CD4-positive, alpha-beta T cell (primary cell): ENCODE measurements at regions not wholly inside any gene's neighbourhood (a gene's known extent, or its start where the extent isn't known, plus 50 kb on each side); places are given as distances from the start of the nearest gene placed in this dataset.

Source experiments
- ATAC-seq: fragments of 200-7000 bp; cut with Tn5 transposase; one replicate; pipeline ENCODE4 v1.10.0; 2022; ENCODE audit warnings: mild to moderate bottlenecking; ENCODE audit not compliant: poor library complexity
- CTCF ChIA-PET: fragments of 350-600 bp; sonication (Branson Sonifier 250); formaldehyde crosslinking; loops from one replicate; lab custom pipeline; 2021; ENCODE audit warnings: antibody characterized with exemption, inconsistent platforms; lab: Charles Lee
- POLR2A ChIA-PET: fragments of 350-600 bp; sonication (Branson Sonifier 250); formaldehyde crosslinking; loops from one replicate; lab custom pipeline; 2021; ENCODE audit warnings: antibody characterized with exemption, inconsistent platforms; lab: Charles Lee
- DNase-seq, 14 experiments: peaks; one replicate each; pipeline ENCODE4 v3.0.0-alpha.2; 2013 to 2020; ENCODE audit warnings: mixed read lengths in 2 of 14
- H3K27ac ChIP-seq, 2 donors: one replicate each; pipeline versions ENCODE4 v1.5.1 to v1.7.0; 2013; ENCODE audit warnings: low read length in 2 of 2, low read depth in 1 of 2, mild to moderate bottlenecking in 1 of 2
- H3K27me3 ChIP-seq, 2 experiments: 1 replicate in 1 of 2; 2 replicates in 1 of 2; pipeline versions ENCODE4 v1.6.1 to v1.7.0; 2013; ENCODE audit warnings: low read length in 2 of 2, control low read depth in 1 of 2, mild to moderate bottlenecking in 1 of 2, moderate library complexity in 1 of 2; ENCODE audit not compliant: insufficient read depth in 2 of 2, control insufficient read depth in 1 of 2
- H3K36me3 ChIP-seq: one replicate; pipeline ENCODE4 v1.6.1; 2013; ENCODE audit warnings: low read length, control low read depth; ENCODE audit not compliant: insufficient read depth
- H3K4me1 ChIP-seq: one replicate; pipeline ENCODE4 v1.6.1; 2013; ENCODE audit warnings: low read length, control low read depth; ENCODE audit not compliant: insufficient read depth
- H3K4me3 ChIP-seq: one replicate; pipeline ENCODE4 v1.5.1; 2013; ENCODE audit warnings: mild to moderate bottlenecking, low read length, moderate library complexity
- H3K9me3 ChIP-seq, 2 experiments: 1 replicate in 1 of 2; 2 replicates in 1 of 2; pipeline versions ENCODE4 v1.6.1 to v1.7.0; 2013; ENCODE audit warnings: low read length in 2 of 2, mild to moderate bottlenecking in 2 of 2, control low read depth in 1 of 2, moderate library complexity in 1 of 2; ENCODE audit not compliant: control insufficient read depth in 1 of 2, insufficient read depth in 1 of 2
- H3K27ac Mint-ChIP-seq: one replicate; pipeline ENCODE4 v1.8.0; 2020; ENCODE audit warnings: mixed read lengths
- H3K27me3 Mint-ChIP-seq: one replicate; pipeline ENCODE4 v1.8.0; 2021; ENCODE audit warnings: mixed read lengths
- H3K36me3 Mint-ChIP-seq: one replicate; pipeline ENCODE4 v1.8.0; 2021; ENCODE audit warnings: low read depth, mixed read lengths
- H3K4me1 Mint-ChIP-seq: one replicate; pipeline ENCODE4 v1.8.0; 2021; ENCODE audit warnings: low read depth, mixed read lengths
- H3K4me3 Mint-ChIP-seq: one replicate; pipeline ENCODE4 v1.8.0; 2020; ENCODE audit warnings: mild to moderate bottlenecking, mixed read lengths
- H3K9me3 Mint-ChIP-seq: one replicate; pipeline ENCODE4 v1.8.0; 2020; ENCODE audit warnings: mixed read lengths
- intact Hi-C, 2 experiments: fragments of 100-400 bp; cut with DNase I in 1 of 2; cut with micrococcal nuclease in 1 of 2; formaldehyde crosslinking; loops; one replicate each; pipeline versions ENCODE4 v1.15.1 to v1.9.0; 2023 to 2025; cut with DNase I, micrococcal nuclease
- TF ChIP-seq, protein P1 (sequence below): fragments of 200-600 bp; IDR thresholded peaks from one replicate; pipeline ENCODE4 v1.8.0; 2022; ENCODE audit warnings: antibody characterized with exemption, mild to moderate bottlenecking

DNA sequence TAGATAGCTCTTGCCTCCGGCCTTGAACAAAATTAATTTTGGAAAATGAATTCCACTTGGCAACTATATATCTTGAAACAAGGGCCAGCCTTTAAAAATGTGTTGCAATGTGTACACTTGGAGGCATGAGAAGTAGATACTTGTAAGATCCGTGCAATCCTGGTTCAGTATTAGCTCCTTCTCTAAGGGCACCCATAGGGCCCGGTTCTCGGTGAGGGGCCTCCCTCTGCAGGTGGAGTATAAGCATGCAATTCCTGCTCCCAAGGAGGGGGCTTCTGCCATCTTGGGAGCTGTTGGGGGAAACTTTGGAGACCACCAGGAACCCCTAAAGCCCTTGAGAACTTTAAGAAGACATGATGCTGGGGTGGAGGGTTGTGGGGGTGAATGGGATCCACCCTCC is 388.7 kb upstream of the RGMA start:
- DNase-seq (no peak), ATAC-seq (no peak)
- Mint-ChIP-seq H3K27me3 (no peaks in the 10 kb centered on the region), H3K9me3 (no peaks in the 10 kb centered on the region), H3K27ac (no peak overlapping the region), H3K4me1 (no peaks in the 10 kb centered on the region), H3K36me3 (no peaks in the 10 kb centered on the region), H3K4me3 (no peak overlapping the region)
- Histone ChIP-seq H3K36me3 (no peaks in the 10 kb centered on the region), H3K27me3 (peaks cover 0 to 2% of the 10 kb centered on the region in 2 experiments), H3K27ac (no peak overlapping the region), H3K4me1 (no peaks in the 10 kb centered on the region), H3K4me3 (no peak overlapping the region), H3K9me3 (peaks cover 0 to 3% of the 10 kb centered on the region in 2 experiments)
- TF ChIP-seq, protein P1, sequence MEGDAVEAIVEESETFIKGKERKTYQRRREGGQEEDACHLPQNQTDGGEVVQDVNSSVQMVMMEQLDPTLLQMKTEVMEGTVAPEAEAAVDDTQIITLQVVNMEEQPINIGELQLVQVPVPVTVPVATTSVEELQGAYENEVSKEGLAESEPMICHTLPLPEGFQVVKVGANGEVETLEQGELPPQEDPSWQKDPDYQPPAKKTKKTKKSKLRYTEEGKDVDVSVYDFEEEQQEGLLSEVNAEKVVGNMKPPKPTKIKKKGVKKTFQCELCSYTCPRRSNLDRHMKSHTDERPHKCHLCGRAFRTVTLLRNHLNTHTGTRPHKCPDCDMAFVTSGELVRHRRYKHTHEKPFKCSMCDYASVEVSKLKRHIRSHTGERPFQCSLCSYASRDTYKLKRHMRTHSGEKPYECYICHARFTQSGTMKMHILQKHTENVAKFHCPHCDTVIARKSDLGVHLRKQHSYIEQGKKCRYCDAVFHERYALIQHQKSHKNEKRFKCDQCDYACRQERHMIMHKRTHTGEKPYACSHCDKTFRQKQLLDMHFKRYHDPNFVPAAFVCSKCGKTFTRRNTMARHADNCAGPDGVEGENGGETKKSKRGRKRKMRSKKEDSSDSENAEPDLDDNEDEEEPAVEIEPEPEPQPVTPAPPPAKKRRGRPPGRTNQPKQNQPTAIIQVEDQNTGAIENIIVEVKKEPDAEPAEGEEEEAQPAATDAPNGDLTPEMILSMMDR, result no peak
- CTCF ChIA-PET, result no interaction called here
- POLR2A ChIA-PET, result no interaction called here
- intact Hi-C loops, result no loop called here

DNA sequence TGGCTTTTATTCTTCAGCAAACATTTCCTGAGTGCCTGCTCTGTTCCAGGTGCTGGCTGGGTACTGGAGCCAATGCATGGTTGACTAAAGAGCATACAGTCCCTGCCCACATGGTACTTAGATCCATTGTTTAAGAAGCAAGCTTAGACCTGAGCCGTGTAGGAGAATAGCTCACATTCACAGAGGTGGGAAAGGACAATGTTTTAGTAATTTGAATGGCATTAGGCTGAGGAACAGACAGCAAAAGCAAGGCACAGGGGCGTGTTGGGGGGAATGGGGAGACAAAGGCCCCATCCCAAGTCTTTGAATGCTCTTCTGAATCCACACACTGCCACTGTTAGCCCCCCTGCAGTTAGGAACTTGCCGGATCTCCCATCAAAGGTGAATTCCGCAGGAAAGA is 388.2 kb upstream of the RGMA start:
- no peak overlapping the region for H3K27ac Mint-ChIP-seq
- H3K4me3 Mint-ChIP-seq, result no peak overlapping the region
- Histone ChIP-seq H3K36me3 (no peaks in the 10 kb centered on the region), H3K4me1 (no peaks in the 10 kb centered on the region), H3K27ac (no peak overlapping the region), H3K27me3 (peaks cover 0 to 2% of the 10 kb centered on the region in 2 experiments), H3K4me3 (no peak overlapping the region), H3K9me3 (peaks cover 0 to 3% of the 10 kb centered on the region in 2 experiments)
- intact Hi-C loops, result no loop called here
- TF ChIP-seq, protein P1, result no peak
- ATAC-seq (no peak), DNase-seq (no peak)
- ChIA-PET CTCF (no interaction called here), POLR2A (no interaction called here)
- no peaks in the 10 kb centered on the region for H3K27me3 Mint-ChIP-seq
- H3K4me1 Mint-ChIP-seq, result no peaks in the 10 kb centered on the region
- no peaks in the 10 kb centered on the region for H3K9me3 Mint-ChIP-seq
- H3K36me3 Mint-ChIP-seq, result no peaks in the 10 kb centered on the region

DNA sequence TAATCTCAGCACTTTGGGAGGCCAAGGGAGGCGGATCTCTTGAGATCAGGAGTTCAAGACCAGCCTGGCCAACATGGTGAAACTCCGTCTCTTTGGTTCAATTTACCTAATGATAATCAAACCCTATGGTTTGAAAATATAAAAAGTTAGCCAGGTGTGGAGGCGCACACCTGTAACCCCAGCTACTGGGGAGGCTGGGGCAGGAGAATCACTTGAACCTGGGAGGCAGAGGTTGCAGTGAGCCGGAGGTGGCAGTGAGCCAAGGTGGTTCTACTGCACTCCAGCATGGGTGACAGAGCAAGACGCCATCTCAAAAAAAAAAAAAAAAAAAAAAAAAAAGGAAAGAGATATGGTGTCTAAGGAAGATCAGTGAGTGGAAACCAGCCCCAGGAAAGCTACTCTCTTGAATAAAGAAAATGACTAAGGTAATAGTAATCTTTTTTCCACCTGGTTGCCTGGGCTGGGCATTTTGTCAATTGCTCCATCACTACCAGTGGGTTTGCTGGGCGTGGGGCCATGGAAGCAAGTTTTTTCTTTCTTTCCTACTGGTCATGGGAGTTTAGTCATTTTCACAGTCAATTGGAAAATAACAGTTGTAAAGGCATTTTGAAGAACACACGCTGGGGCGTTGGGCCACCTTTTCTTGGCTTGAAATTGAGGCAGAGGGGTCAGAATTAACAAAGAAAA is 387.6 kb upstream of the RGMA start:
- no peak for ATAC-seq
- Mint-ChIP-seq H3K27ac (no peak overlapping the region), H3K4me1 (no peaks in the 10 kb centered on the region), H3K4me3 (no peak overlapping the region), H3K27me3 (no peaks in the 10 kb centered on the region), H3K36me3 (no peaks in the 10 kb centered on the region), H3K9me3 (no peaks in the 10 kb centered on the region)
- Histone ChIP-seq H3K9me3 (peaks cover 0 to 3% of the 10 kb centered on the region in 2 experiments), H3K27ac (no peak overlapping the region), H3K36me3 (no peaks in the 10 kb centered on the region), H3K4me1 (no peaks in the 10 kb centered on the region), H3K27me3 (peaks cover 0 to 2% of the 10 kb centered on the region in 2 experiments), H3K4me3 (no peak overlapping the region)
- intact Hi-C loops, result no loop called here
- TF ChIP-seq, protein P1, result no peak
- ChIA-PET POLR2A (no interaction called here), CTCF (no interaction called here)
- DNase-seq, result no peak
